ENCODE measurements at regions not wholly inside any gene's neighbourhood (a gene's known extent, or its start where the extent isn't known, plus 50 kb on each side); places are given as distances from the start of the nearest gene placed in this dataset.

DNA sequence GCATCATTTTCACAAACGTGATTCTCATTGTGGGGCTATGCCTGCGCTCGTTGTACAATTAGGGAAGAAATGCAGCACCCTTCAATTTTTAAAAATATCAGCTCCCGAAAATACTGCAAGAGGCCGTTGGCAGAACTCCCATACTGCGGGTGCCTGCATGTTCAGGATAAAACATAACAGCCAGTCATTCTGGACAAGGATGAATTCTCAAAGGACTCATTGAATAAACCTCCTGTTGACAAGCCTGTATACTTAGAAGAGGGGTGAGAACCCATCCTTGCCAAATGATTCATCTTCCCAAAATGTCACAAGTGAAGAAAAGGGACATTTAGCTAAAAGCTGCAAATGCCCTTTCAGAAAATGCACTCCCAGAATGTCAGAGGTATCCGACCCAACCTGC is 141.9 kb downstream of the CSNK2A3 start:
- TF ChIP-seq, protein P1, sequence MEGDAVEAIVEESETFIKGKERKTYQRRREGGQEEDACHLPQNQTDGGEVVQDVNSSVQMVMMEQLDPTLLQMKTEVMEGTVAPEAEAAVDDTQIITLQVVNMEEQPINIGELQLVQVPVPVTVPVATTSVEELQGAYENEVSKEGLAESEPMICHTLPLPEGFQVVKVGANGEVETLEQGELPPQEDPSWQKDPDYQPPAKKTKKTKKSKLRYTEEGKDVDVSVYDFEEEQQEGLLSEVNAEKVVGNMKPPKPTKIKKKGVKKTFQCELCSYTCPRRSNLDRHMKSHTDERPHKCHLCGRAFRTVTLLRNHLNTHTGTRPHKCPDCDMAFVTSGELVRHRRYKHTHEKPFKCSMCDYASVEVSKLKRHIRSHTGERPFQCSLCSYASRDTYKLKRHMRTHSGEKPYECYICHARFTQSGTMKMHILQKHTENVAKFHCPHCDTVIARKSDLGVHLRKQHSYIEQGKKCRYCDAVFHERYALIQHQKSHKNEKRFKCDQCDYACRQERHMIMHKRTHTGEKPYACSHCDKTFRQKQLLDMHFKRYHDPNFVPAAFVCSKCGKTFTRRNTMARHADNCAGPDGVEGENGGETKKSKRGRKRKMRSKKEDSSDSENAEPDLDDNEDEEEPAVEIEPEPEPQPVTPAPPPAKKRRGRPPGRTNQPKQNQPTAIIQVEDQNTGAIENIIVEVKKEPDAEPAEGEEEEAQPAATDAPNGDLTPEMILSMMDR (IDR thresholded peaks at IDR 0.05) = no peak
- TF ChIP-seq POLR2A (IDR thresholded peaks at IDR 0.05) = no peak
